ENCODE measurements at regions not wholly inside any gene's neighbourhood (a gene's known extent, or its start where the extent isn't known, plus 50 kb on each side); places are given as distances from the start of the nearest gene placed in this dataset.

DNA sequence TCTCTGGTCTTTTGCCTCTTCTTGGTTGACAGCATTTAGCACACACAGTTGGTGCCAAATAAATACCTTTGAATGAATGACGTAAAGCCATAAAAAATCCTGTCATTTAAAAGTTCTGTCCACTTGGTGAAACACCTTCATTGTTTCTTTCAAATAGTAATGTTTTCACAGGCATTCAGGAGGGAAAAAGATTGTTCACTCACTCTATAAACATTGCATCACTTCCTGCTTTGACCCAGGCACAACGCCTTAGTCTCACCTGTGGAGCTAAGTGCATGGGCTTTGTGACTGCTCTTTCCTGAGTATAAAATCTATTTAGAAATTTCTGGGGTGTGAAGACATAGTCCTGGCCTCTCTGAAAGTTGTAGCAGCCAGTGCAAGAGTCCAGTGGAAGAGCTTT is 88.9 kb upstream of the CXCL14 start:
- H3K36me3 ChIP-seq (replicated peaks in 1 of 2; ENCODE audit: control insufficient read depth in 1 of 2, insufficient read depth in 2 of 2, low read length in 1 of 2): no peaks in the 10 kb centered on the region
- H3K27ac ChIP-seq (ENCODE audit: low read depth in 2 of 2, low read length in 1 of 2): no peak overlapping the region
- no peak overlapping the region for H3K9ac ChIP-seq
- H3K4me1 ChIP-seq (ENCODE audit: control insufficient read depth in 1 of 2, insufficient read depth in 2 of 2, low read depth in 1 of 2, low read length in 1 of 2): no peaks in the 10 kb centered on the region
- no peaks in the 10 kb centered on the region for H3K79me2 ChIP-seq (ENCODE audit: insufficient read depth)
- DNase-seq: no peak
- H2AFZ ChIP-seq (ENCODE audit: low read depth): no peak overlapping the region
- H4K20me1 ChIP-seq (ENCODE audit: insufficient read depth): no peaks in the 10 kb centered on the region
- H3K4me2 ChIP-seq: no peak overlapping the region
- H3F3A ChIP-seq (replicated peaks; ENCODE audit: insufficient read depth): no peaks in the 10 kb centered on the region
- no peak overlapping the region for H3K4me3 ChIP-seq (ENCODE audit: low read depth in 2 of 2, low read length in 1 of 2)
- 18% methylated on average over 2 of the region's 2 CpGs for WGBS (ENCODE audit: low lambda C conversion rate)
- H3K9me3 ChIP-seq: no peaks in the 10 kb centered on the region
- ChIA-PET CTCF (interaction anchor here (1.5 to 1.8 kb wide), 2 partner anchors 101 to 210 kb away, joined by 3 to 5 read pairs; no protein-coding TSS in a partner anchor), POLR2A (no interaction called here)
- H3K27me3 ChIP-seq (ENCODE audit: insufficient read depth): no peaks in the 10 kb centered on the region
- H3K9me2 ChIP-seq: no peaks in the 10 kb centered on the region
- TF ChIP-seq FOXJ3 (CRISPR knock-in tag; IDR thresholded peaks at IDR 0.05): no peak
- TF ChIP-seq RCOR1 (IDR thresholded peaks at IDR 0.05; ENCODE audit: low read length): no peak
- TF ChIP-seq NRF1 (IDR thresholded peaks at IDR 0.05; ENCODE audit: low read depth, low read length): no peak
- no peak for TF ChIP-seq SMC3 (IDR thresholded peaks at IDR 0.05; ENCODE audit: low read depth, low read length)
- no peak for TF ChIP-seq RAD21 (IDR thresholded peaks at IDR 0.05; ENCODE audit: low read length)
- TF ChIP-seq NFIC (IDR thresholded peaks at IDR 0.05; ENCODE audit: borderline replicate concordance): no peak
- TF ChIP-seq, protein P1, sequence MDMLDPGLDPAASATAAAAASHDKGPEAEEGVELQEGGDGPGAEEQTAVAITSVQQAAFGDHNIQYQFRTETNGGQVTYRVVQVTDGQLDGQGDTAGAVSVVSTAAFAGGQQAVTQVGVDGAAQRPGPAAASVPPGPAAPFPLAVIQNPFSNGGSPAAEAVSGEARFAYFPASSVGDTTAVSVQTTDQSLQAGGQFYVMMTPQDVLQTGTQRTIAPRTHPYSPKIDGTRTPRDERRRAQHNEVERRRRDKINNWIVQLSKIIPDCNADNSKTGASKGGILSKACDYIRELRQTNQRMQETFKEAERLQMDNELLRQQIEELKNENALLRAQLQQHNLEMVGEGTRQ (IDR thresholded peaks at IDR 0.05; ENCODE audit: borderline replicate concordance, low read depth, low read length): no peak
- TF ChIP-seq RXRA (IDR thresholded peaks at IDR 0.05; ENCODE audit: borderline replicate concordance, low read depth): no peak
- TF ChIP-seq EP300 (IDR thresholded peaks at IDR 0.05; ENCODE audit: borderline replicate concordance in 1 of 2, low read depth in 1 of 2, low read length in 1 of 2): no peak
- TF ChIP-seq, protein P2, sequence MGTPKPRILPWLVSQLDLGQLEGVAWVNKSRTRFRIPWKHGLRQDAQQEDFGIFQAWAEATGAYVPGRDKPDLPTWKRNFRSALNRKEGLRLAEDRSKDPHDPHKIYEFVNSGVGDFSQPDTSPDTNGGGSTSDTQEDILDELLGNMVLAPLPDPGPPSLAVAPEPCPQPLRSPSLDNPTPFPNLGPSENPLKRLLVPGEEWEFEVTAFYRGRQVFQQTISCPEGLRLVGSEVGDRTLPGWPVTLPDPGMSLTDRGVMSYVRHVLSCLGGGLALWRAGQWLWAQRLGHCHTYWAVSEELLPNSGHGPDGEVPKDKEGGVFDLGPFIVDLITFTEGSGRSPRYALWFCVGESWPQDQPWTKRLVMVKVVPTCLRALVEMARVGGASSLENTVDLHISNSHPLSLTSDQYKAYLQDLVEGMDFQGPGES (IDR thresholded peaks at IDR 0.05; ENCODE audit: low read depth, low read length): no peak
- TF ChIP-seq TEAD4 (IDR thresholded peaks at IDR 0.05; ENCODE audit: borderline replicate concordance, insufficient read depth): no peak
- TF ChIP-seq GATA2 (CRISPR knock-in tag; IDR thresholded peaks at IDR 0.05): no peak
- TF ChIP-seq, protein P3, sequence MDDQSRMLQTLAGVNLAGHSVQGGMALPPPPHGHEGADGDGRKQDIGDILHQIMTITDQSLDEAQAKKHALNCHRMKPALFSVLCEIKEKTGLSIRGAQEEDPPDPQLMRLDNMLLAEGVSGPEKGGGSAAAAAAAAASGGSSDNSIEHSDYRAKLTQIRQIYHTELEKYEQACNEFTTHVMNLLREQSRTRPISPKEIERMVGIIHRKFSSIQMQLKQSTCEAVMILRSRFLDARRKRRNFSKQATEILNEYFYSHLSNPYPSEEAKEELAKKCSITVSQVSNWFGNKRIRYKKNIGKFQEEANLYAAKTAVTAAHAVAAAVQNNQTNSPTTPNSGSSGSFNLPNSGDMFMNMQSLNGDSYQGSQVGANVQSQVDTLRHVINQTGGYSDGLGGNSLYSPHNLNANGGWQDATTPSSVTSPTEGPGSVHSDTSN (IDR thresholded peaks at IDR 0.05): no peak
- no peak for TF ChIP-seq TAF1 (IDR thresholded peaks at IDR 0.05; ENCODE audit: borderline replicate concordance, low read depth, low read length)

DNA sequence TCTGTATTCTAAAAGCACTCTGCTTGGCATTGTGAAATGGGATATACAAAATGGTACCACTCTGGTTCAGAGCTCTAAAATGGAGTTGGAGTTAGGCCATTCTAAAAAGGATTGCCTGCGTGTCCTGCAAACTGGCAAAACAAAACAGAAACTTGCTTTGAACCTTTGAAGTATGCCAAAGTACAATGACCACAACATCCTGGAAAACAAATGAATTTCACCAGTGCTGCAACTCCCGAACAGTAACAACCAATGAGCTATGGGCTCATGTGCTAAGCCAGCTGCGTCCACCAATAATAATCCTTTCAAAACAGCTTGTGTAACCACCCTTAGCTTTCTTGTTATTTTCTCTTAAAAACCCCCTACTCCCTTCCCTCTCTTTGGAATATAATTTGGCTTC is 88.4 kb upstream of the CXCL14 start:
- ChIA-PET CTCF (interaction anchor here (1.5 to 1.8 kb wide), 2 partner anchors 101 to 210 kb away, joined by 3 to 5 read pairs; no protein-coding TSS in a partner anchor), POLR2A (no interaction called here)
- Histone ChIP-seq H3K27me3 (ENCODE audit: insufficient read depth) (no peaks in the 10 kb centered on the region), H3K9me3 (no peaks in the 10 kb centered on the region), H2AFZ (ENCODE audit: low read depth) (no peak overlapping the region), H3K4me1 (ENCODE audit: control insufficient read depth in 1 of 2, insufficient read depth in 2 of 2, low read depth in 1 of 2, low read length in 1 of 2) (no peaks in the 10 kb centered on the region), H3K4me3 (ENCODE audit: low read depth in 2 of 2, low read length in 1 of 2) (no peak overlapping the region), H3K36me3 (replicated peaks in 1 of 2; ENCODE audit: control insufficient read depth in 1 of 2, insufficient read depth in 2 of 2, low read length in 1 of 2) (no peaks in the 10 kb centered on the region), H3K79me2 (ENCODE audit: insufficient read depth) (no peaks in the 10 kb centered on the region), H3K4me2 (no peak overlapping the region), H3K27ac (ENCODE audit: low read depth in 2 of 2, low read length in 1 of 2) (no peak overlapping the region), H4K20me1 (ENCODE audit: insufficient read depth) (no peaks in the 10 kb centered on the region), H3F3A (replicated peaks; ENCODE audit: insufficient read depth) (no peaks in the 10 kb centered on the region), H3K9me2 (no peaks in the 10 kb centered on the region), H3K9ac (no peak overlapping the region)
- TF ChIP-seq RCOR1 (IDR thresholded peaks at IDR 0.05; ENCODE audit: low read length): no peak
- no peak for TF ChIP-seq FOSL2 (IDR thresholded peaks at IDR 0.05; ENCODE audit: borderline replicate concordance, low read depth)
- TF ChIP-seq RXRA (IDR thresholded peaks at IDR 0.05; ENCODE audit: borderline replicate concordance, low read depth): no peak
- TF ChIP-seq, protein P2 (IDR thresholded peaks at IDR 0.05; ENCODE audit: low read depth, low read length): no peak
- TF ChIP-seq POLR2AphosphoS5 (IDR thresholded peaks at IDR 0.05; ENCODE audit: low read depth, low read length): no peak
- no peak for TF ChIP-seq RAD21 (IDR thresholded peaks at IDR 0.05; ENCODE audit: low read length)
- TF ChIP-seq, protein P4, sequence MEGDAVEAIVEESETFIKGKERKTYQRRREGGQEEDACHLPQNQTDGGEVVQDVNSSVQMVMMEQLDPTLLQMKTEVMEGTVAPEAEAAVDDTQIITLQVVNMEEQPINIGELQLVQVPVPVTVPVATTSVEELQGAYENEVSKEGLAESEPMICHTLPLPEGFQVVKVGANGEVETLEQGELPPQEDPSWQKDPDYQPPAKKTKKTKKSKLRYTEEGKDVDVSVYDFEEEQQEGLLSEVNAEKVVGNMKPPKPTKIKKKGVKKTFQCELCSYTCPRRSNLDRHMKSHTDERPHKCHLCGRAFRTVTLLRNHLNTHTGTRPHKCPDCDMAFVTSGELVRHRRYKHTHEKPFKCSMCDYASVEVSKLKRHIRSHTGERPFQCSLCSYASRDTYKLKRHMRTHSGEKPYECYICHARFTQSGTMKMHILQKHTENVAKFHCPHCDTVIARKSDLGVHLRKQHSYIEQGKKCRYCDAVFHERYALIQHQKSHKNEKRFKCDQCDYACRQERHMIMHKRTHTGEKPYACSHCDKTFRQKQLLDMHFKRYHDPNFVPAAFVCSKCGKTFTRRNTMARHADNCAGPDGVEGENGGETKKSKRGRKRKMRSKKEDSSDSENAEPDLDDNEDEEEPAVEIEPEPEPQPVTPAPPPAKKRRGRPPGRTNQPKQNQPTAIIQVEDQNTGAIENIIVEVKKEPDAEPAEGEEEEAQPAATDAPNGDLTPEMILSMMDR (IDR thresholded peaks at IDR 0.05): no peak
- no peak for TF ChIP-seq NRF1 (IDR thresholded peaks at IDR 0.05; ENCODE audit: low read depth, low read length)
- TF ChIP-seq YY1 (IDR thresholded peaks at IDR 0.05; ENCODE audit: low read depth): no peak
- no peak for TF ChIP-seq NFIC (IDR thresholded peaks at IDR 0.05; ENCODE audit: borderline replicate concordance)
- DNase-seq: no peak
- WGBS (ENCODE audit: low lambda C conversion rate): 17% methylated on average over 3 of the region's 3 CpGs
